Heart right ventricle (tissue), 16 donors: ENCODE measurements at regions not wholly inside any gene's neighbourhood (a gene's known extent, or its start where the extent isn't known, plus 50 kb on each side); places are given as distances from the start of the nearest gene placed in this dataset.

Experiments used
- ATAC-seq, 8 donors: fragments of 200-7000 bp; cut with Tn5 transposase; one replicate each; pipeline ENCODE4 v1.9.1; 2020; ENCODE audit warnings: mild to moderate bottlenecking in 8 of 8, moderate library complexity in 8 of 8, moderate number of reproducible peaks in 1 of 8
- DNase-seq, 2 donors: peaks; one replicate each; pipeline ENCODE4 v3.0.0-alpha.2; 2020
- H3K27ac ChIP-seq, 10 donors: fragments of 200-600 bp; sonication (generic) in 2 of 10; one replicate each; pipeline versions ENCODE4 v1.5.0 to v1.8.0; 2020 to 2022; ENCODE audit warnings: mild to moderate bottlenecking in 3 of 10
- H3K27me3 ChIP-seq, 7 donors: fragments of 200-600 bp; one replicate each; pipeline ENCODE4 v1.8.0; 2021 to 2022; ENCODE audit warnings: mild to moderate bottlenecking in 2 of 7
- H3K36me3 ChIP-seq, 9 donors: fragments of 200-600 bp; sonication (generic) in 1 of 9; one replicate each; pipeline versions ENCODE4 v1.5.0 to v1.8.0; 2020 to 2022; ENCODE audit warnings: mild to moderate bottlenecking in 2 of 9
- H3K4me1 ChIP-seq, 9 donors: fragments of 200-600 bp; sonication (generic) in 1 of 9; one replicate each; pipeline versions ENCODE4 v1.5.0 to v1.8.0; 2020 to 2022; ENCODE audit warnings: mild to moderate bottlenecking in 4 of 9
- H3K4me3 ChIP-seq, 10 donors: fragments of 200-600 bp; sonication (generic) in 2 of 10; one replicate each; pipeline versions ENCODE4 v1.5.0 to v1.8.0; 2020 to 2022; ENCODE audit warnings: mild to moderate bottlenecking in 7 of 10, moderate library complexity in 2 of 10
- H3K9me3 ChIP-seq, 11 donors: fragments of 200-600 bp in 10 of 11; sonication (generic) in 2 of 11; one replicate each; pipeline versions ENCODE4 v1.5.0 to v1.8.0; 2013 to 2022; ENCODE audit warnings: mild to moderate bottlenecking in 2 of 11, control low read depth in 1 of 11, moderate library complexity in 1 of 11
- WGBS, 2 donors: extraction: QIAGEN DNeasy Blood & Tissue Kit; methylation state at CpG; one replicate each; pipeline ENCODE4 v1.1.7; 2013; ENCODE audit warnings: inconsistent platforms in 1 of 2; 5-methylcytosine and 5-hydroxymethylcytosine counted together
- intact Hi-C, 10 donors: fragments of 100-400 bp; cut with DNase I; formaldehyde crosslinking; loops; one replicate each; pipeline versions ENCODE4 v1.11.1 to v1.14.2; 2022
- TF ChIP-seq, protein P1 (sequence below), 9 donors: fragments of 200-600 bp; sonication (generic) in 2 of 9; IDR thresholded peaks; one replicate each; pipeline versions ENCODE4 v1.5.0 to v1.8.0; 2021 to 2022; ENCODE audit warnings: antibody characterized with exemption in 9 of 9, mild to moderate bottlenecking in 5 of 9, moderate library complexity in 1 of 9
- donor health status: Arrhythmogenic right ventricular cardiomyopathy.
- donor health status: ischemic (EF 13 %, LVEDD 7.1; RV severe dilation, severe dysfunction).
- donor health status: healthy with polysubstance abuse.
- donor health status: DM: no; HTN: yes; CAD: no.
- donor health status: DM: no; HTN: no; CAD: no.
- donor health status: ischemic (EF 25% LVEDD 6.9; RV normal size, moderate dysfunction).
- donor health status: ischemic (EF 25% LVEDD 5.7; RV mildly dilated, moderate dysfunction).
- donor health status: healthy.
- donor health status: DM: yes; HTN: yes; CAD: no.
- donor health status: Ischemic cardiomyopathy.
- donor health status: ischemic (EF 35%, LVEDD 5.7; RV mildly dilated, moderate dysfunction).
- donor health status: nonischemic (EF 11% LVEDD 7.7; RV severe dilation, severe dysfunction).
- donor health status: DM: yes; HTN: yes; CAD: no.
- donor health status: PGD.
- donor health status: ischemic (EF 29% LVEDD 5.4; RV normal size, mild dysfunction).
- donor health status: nonischemic (EF 23%, LVEDD 6.1; RV moderate dilation, normal function).

DNA sequence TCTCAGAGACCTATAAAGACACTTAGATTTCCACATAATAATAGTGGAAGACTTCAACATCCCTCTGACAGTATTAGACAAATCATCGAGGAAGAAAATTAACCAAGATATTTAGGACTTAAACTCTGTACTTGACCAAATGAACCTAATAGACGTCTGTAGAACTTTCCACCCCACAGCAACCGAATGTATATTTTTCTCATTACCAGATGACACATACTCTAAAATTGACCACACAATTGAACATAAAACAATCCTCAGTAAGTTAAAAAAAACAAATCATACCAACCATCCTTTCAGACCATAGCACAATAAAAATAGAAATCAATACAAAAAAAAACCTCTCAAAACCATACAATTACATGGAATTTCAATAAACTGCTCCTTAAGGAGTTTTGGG is 201.0 kb downstream of the POSTN start:
- Histone ChIP-seq H3K27ac (no peak overlapping the region), H3K36me3 (no peaks in the 10 kb centered on the region), H3K9me3 (peaks cover 0 to 56% (median 3%) of the 10 kb centered on the region in 11 donors), H3K4me1 (peaks cover 0 to 6% (median 5%) of the 10 kb centered on the region in 9 donors), H3K27me3 (no peaks in the 10 kb centered on the region), H3K4me3 (no peak overlapping the region)
- 79 to 93% methylated on average over 3 of the region's 3 CpGs for WGBS, 2 donors
- ATAC-seq (no peak), DNase-seq (no peak)
- intact Hi-C loops = no loop called here
- TF ChIP-seq, protein P1, sequence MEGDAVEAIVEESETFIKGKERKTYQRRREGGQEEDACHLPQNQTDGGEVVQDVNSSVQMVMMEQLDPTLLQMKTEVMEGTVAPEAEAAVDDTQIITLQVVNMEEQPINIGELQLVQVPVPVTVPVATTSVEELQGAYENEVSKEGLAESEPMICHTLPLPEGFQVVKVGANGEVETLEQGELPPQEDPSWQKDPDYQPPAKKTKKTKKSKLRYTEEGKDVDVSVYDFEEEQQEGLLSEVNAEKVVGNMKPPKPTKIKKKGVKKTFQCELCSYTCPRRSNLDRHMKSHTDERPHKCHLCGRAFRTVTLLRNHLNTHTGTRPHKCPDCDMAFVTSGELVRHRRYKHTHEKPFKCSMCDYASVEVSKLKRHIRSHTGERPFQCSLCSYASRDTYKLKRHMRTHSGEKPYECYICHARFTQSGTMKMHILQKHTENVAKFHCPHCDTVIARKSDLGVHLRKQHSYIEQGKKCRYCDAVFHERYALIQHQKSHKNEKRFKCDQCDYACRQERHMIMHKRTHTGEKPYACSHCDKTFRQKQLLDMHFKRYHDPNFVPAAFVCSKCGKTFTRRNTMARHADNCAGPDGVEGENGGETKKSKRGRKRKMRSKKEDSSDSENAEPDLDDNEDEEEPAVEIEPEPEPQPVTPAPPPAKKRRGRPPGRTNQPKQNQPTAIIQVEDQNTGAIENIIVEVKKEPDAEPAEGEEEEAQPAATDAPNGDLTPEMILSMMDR (IDR thresholded peaks at IDR 0.05) = no peak

DNA sequence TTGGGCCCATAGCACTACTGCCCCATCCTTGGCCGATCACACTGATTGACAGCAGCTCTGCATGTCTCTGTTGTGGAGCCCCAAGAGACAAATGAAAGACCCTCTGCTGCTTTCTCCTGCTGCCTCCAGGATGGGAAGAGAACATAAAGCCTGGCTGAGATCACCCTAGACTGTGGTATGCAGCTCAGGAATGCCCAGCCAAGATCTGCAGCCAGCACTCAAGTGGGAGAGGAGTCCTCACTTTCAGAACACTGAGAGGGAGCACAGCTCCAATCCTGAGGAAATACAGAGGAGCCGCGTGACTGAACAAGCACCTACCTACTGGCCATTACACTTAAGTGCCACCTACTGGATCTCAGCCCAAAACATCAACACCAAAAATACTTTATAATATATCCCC is 203.0 kb downstream of the POSTN start:
- no peak for ATAC-seq
- Histone ChIP-seq H3K9me3 (peaks cover 0 to 42% (median 3%) of the 10 kb centered on the region in 11 donors), H3K27ac (no peak overlapping the region), H3K4me3 (no peak overlapping the region), H3K4me1 (peaks cover 0 to 15% (median 5%) of the 10 kb centered on the region in 9 donors), H3K36me3 (no peaks in the 10 kb centered on the region), H3K27me3 (no peaks in the 10 kb centered on the region)
- intact Hi-C loops = no loop called here
- TF ChIP-seq, protein P1 (IDR thresholded peaks at IDR 0.05) = no peak
- 81 to 88% methylated on average over 3 of the region's 3 CpGs for WGBS, 2 donors
- DNase-seq = no peak

DNA sequence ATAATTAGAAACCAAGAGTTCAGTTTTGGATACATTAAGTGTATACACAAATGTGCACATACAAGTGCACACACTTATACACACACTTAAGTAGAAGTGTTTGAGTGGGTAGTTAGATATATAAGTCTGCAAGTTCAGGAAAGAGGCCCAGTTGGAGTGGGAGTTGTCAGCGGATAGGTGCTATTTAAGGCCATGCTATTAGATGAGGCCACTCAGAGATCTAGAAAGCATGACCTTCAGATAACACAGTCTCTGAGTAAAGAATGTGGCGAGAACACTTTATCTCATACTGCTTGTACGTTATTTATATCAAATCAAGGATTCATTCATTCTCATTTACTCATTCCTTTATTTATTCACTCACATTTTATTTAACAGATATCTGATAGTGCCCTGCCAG is 206.2 kb downstream of the POSTN start:
- peaks cover 0 to 15% (median 5%) of the 10 kb centered on the region in 9 donors for H3K4me1 ChIP-seq
- intact Hi-C loops = no loop called here
- TF ChIP-seq, protein P1 (IDR thresholded peaks at IDR 0.05) = no peak
- no peaks in the 10 kb centered on the region for H3K36me3 ChIP-seq
- peak in 6 of 8 donors; percentile 52 to 89 (median 72) for ATAC-seq
- no peak for DNase-seq
- no peak overlapping the region for H3K4me3 ChIP-seq
- WGBS, 2 donors = 49 to 54% methylated on average over 3 of the region's 3 CpGs
- no peaks in the 10 kb centered on the region for H3K27me3 ChIP-seq
- peaks cover 0 to 18% (median 3%) of the 10 kb centered on the region in 11 donors for H3K9me3 ChIP-seq
- H3K27ac ChIP-seq = no peak overlapping the region

DNA sequence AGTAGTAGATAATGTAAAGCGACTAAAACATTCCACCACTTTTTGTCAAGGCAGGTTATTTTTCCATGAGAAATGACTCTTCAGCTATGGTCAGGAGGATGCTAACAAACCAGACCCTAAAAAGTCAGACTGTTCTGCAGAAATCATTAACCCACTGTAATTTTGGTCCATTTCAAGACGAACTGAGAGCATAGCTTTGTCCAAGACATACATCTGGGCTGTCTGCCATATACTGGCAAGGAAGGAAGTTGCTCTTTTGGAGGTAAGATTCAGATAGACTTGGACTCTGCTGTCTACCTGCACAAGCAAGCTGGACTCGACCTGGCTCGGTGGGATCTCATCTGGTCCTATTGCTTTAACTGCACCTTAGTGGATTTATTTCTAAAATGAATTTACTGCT is 207.8 kb downstream of the POSTN start:
- WGBS, 2 donors = 78 to 83% methylated on average over 4 of the region's 4 CpGs
- DNase-seq (no peak), ATAC-seq (no peak)
- no peaks in the 10 kb centered on the region for H3K27me3 ChIP-seq
- peaks cover 0 to 5% (median under 1%) of the 10 kb centered on the region in 11 donors for H3K9me3 ChIP-seq
- peaks cover 0 to 15% (median 5%) of the 10 kb centered on the region in 9 donors for H3K4me1 ChIP-seq
- H3K36me3 ChIP-seq = no peaks in the 10 kb centered on the region
- H3K4me3 ChIP-seq = no peak overlapping the region
- intact Hi-C loops = no loop called here
- TF ChIP-seq, protein P1 (IDR thresholded peaks at IDR 0.05) = no peak
- H3K27ac ChIP-seq = no peak overlapping the region
